ENCODE measurements at regions not wholly inside any gene's neighbourhood (a gene's known extent, or its start where the extent isn't known, plus 50 kb on each side); places are given as distances from the start of the nearest gene placed in this dataset.
"Not testable (repeated sequence)": the region's sequence is repeated elsewhere in the genome, so short reads cannot be mapped to it uniquely, and the experiment has no call there.

GRCh38 chr2:123859031-123859430 lies 166.1 kb upstream of the CNTNAP5 start:
- H3K27ac ChIP-seq (ENCODE audit: low read depth, low read length, severe bottlenecking); H3K36me3 ChIP-seq (ENCODE audit: control insufficient read depth, insufficient read depth, low read length); H3K9me3 ChIP-seq (ENCODE audit: control insufficient read depth, low read length); H3K4me3 ChIP-seq (ENCODE audit: extremely low read depth, insufficient read depth, low read length, poor library complexity, severe bottlenecking); H3K4me1 ChIP-seq (ENCODE audit: control insufficient read depth, insufficient read depth, low read length, poor library complexity, severe bottlenecking): not testable (repeated sequence)

GRCh38 chr2:123864416-123864815 lies 160.7 kb upstream of the CNTNAP5 start:
- Histone ChIP-seq H3K4me3 (ENCODE audit: extremely low read depth, insufficient read depth, low read length, poor library complexity, severe bottlenecking) (no peak overlapping the region), H3K36me3 (ENCODE audit: control insufficient read depth, insufficient read depth, low read length) (no peaks in the 10 kb centered on the region), H3K9me3 (ENCODE audit: control insufficient read depth, low read length) (peaks cover 4% of the 10 kb centered on the region), H3K27ac (ENCODE audit: low read depth, low read length, severe bottlenecking) (no peak overlapping the region), H3K4me1 (ENCODE audit: control insufficient read depth, insufficient read depth, low read length, poor library complexity, severe bottlenecking) (no peaks in the 10 kb centered on the region)
- 88% methylated on average over 1 of the region's 1 CpG; no CpG with 5 or more reads in 1 of the 2 experiments for WGBS, 2 experiments (ENCODE audit: insufficient coverage in 2 of 2)

- Histone ChIP-seq H3K9me3 (ENCODE audit: control insufficient read depth, low read length) (no peaks in the 10 kb centered on the region), H3K27ac (ENCODE audit: low read depth, low read length, severe bottlenecking) (no peak overlapping the region), H3K4me3 (ENCODE audit: extremely low read depth, insufficient read depth, low read length, poor library complexity, severe bottlenecking) (no peak overlapping the region), H3K4me1 (ENCODE audit: control insufficient read depth, insufficient read depth, low read length, poor library complexity, severe bottlenecking) (no peaks in the 10 kb centered on the region), H3K36me3 (ENCODE audit: control insufficient read depth, insufficient read depth, low read length) (no peaks in the 10 kb centered on the region)
- WGBS, 2 experiments (ENCODE audit: insufficient coverage in 2 of 2) = 83 to 84% methylated on average over 3 of the region's 6 CpGs
These were observed 154.7 kb upstream of the CNTNAP5 start for GRCh38 chr2:123870206-123870880.

GRCh38 chr2:123870881-123871276 lies 154.2 kb upstream of the CNTNAP5 start:
- Histone ChIP-seq H3K27ac (ENCODE audit: low read depth, low read length, severe bottlenecking) (no peak overlapping the region), H3K4me3 (ENCODE audit: extremely low read depth, insufficient read depth, low read length, poor library complexity, severe bottlenecking) (no peak overlapping the region), H3K9me3 (ENCODE audit: control insufficient read depth, low read length) (no peaks in the 10 kb centered on the region), H3K36me3 (ENCODE audit: control insufficient read depth, insufficient read depth, low read length) (no peaks in the 10 kb centered on the region), H3K4me1 (ENCODE audit: control insufficient read depth, insufficient read depth, low read length, poor library complexity, severe bottlenecking) (no peaks in the 10 kb centered on the region)
- 83 to 94% methylated on average over 2 to 4 of the region's 4 CpGs for WGBS, 2 experiments (ENCODE audit: insufficient coverage in 2 of 2)

GRCh38 chr2:123890148-123890547 lies 134.9 kb upstream of the CNTNAP5 start:
- no peaks in the 10 kb centered on the region for H3K36me3 ChIP-seq (ENCODE audit: control insufficient read depth, insufficient read depth, low read length)
- no peaks in the 10 kb centered on the region for H3K4me1 ChIP-seq (ENCODE audit: control insufficient read depth, insufficient read depth, low read length, poor library complexity, severe bottlenecking)
- WGBS, 2 experiments (ENCODE audit: insufficient coverage in 2 of 2) = 100% methylated on average over 1 of the region's 3 CpGs
- H3K4me3 ChIP-seq (ENCODE audit: extremely low read depth, insufficient read depth, low read length, poor library complexity, severe bottlenecking) = no peak overlapping the region
- peaks cover 14% of the 10 kb centered on the region for H3K9me3 ChIP-seq (ENCODE audit: control insufficient read depth, low read length)
- H3K27ac ChIP-seq (ENCODE audit: low read depth, low read length, severe bottlenecking) = no peak overlapping the region

- Histone ChIP-seq H3K4me1 (ENCODE audit: control insufficient read depth, insufficient read depth, low read length, poor library complexity, severe bottlenecking) (no peaks in the 10 kb centered on the region), H3K4me3 (ENCODE audit: extremely low read depth, insufficient read depth, low read length, poor library complexity, severe bottlenecking) (no peak overlapping the region), H3K36me3 (ENCODE audit: control insufficient read depth, insufficient read depth, low read length) (no peaks in the 10 kb centered on the region), H3K27ac (ENCODE audit: low read depth, low read length, severe bottlenecking) (no peak overlapping the region), H3K9me3 (ENCODE audit: control insufficient read depth, low read length) (peaks cover 6% of the 10 kb centered on the region)
- WGBS, 2 experiments (ENCODE audit: insufficient coverage in 2 of 2) = 100% methylated on average over 1 of the region's 1 CpG; no CpG with 5 or more reads in 1 of the 2 experiments
These were observed 130.9 kb upstream of the CNTNAP5 start for GRCh38 chr2:123894167-123894566.

- Histone ChIP-seq H3K4me1 (ENCODE audit: control insufficient read depth, insufficient read depth, low read length, poor library complexity, severe bottlenecking) (no peaks in the 10 kb centered on the region), H3K36me3 (ENCODE audit: control insufficient read depth, insufficient read depth, low read length) (no peaks in the 10 kb centered on the region), H3K27ac (ENCODE audit: low read depth, low read length, severe bottlenecking) (no peak overlapping the region), H3K4me3 (ENCODE audit: extremely low read depth, insufficient read depth, low read length, poor library complexity, severe bottlenecking) (no peak overlapping the region), H3K9me3 (ENCODE audit: control insufficient read depth, low read length) (no peaks in the 10 kb centered on the region)
- 100% methylated on average over 1 to 2 of the region's 2 CpGs for WGBS, 2 experiments (ENCODE audit: insufficient coverage in 2 of 2)
These were observed 129.4 kb upstream of the CNTNAP5 start for GRCh38 chr2:123895651-123896050.

GRCh38 chr2:123901256-123901655 lies 123.8 kb upstream of the CNTNAP5 start:
- no peaks in the 10 kb centered on the region for H3K36me3 ChIP-seq (ENCODE audit: control insufficient read depth, insufficient read depth, low read length)
- no CpG with 5 or more reads among the region's 3 CpGs for WGBS, 2 experiments (ENCODE audit: insufficient coverage in 2 of 2)
- H3K9me3 ChIP-seq (ENCODE audit: control insufficient read depth, low read length) = peaks cover 3% of the 10 kb centered on the region
- H3K4me3 ChIP-seq (ENCODE audit: extremely low read depth, insufficient read depth, low read length, poor library complexity, severe bottlenecking) = no peak overlapping the region
- H3K27ac ChIP-seq (ENCODE audit: low read depth, low read length, severe bottlenecking) = no peak overlapping the region
- no peaks in the 10 kb centered on the region for H3K4me1 ChIP-seq (ENCODE audit: control insufficient read depth, insufficient read depth, low read length, poor library complexity, severe bottlenecking)

- Histone ChIP-seq H3K27ac (ENCODE audit: low read depth, low read length, severe bottlenecking) (no peak overlapping the region), H3K9me3 (ENCODE audit: control insufficient read depth, low read length) (peaks cover 3% of the 10 kb centered on the region), H3K4me3 (ENCODE audit: extremely low read depth, insufficient read depth, low read length, poor library complexity, severe bottlenecking) (no peak overlapping the region), H3K4me1 (ENCODE audit: control insufficient read depth, insufficient read depth, low read length, poor library complexity, severe bottlenecking) (no peaks in the 10 kb centered on the region), H3K36me3 (ENCODE audit: control insufficient read depth, insufficient read depth, low read length) (no peaks in the 10 kb centered on the region)
- WGBS, 2 experiments (ENCODE audit: insufficient coverage in 2 of 2) = 50 to 83% methylated on average over 1 to 2 of the region's 2 CpGs
These were observed 118.7 kb upstream of the CNTNAP5 start for GRCh38 chr2:123906361-123906760.

GRCh38 chr2:123908522-123908921 lies 116.6 kb upstream of the CNTNAP5 start:
- no CpG with 5 or more reads among the region's 2 CpGs for WGBS, 2 experiments (ENCODE audit: insufficient coverage in 2 of 2)
- Histone ChIP-seq H3K4me3 (ENCODE audit: extremely low read depth, insufficient read depth, low read length, poor library complexity, severe bottlenecking) (no peak overlapping the region), H3K36me3 (ENCODE audit: control insufficient read depth, insufficient read depth, low read length) (no peaks in the 10 kb centered on the region), H3K27ac (ENCODE audit: low read depth, low read length, severe bottlenecking) (no peak overlapping the region), H3K9me3 (ENCODE audit: control insufficient read depth, low read length) (no peaks in the 10 kb centered on the region), H3K4me1 (ENCODE audit: control insufficient read depth, insufficient read depth, low read length, poor library complexity, severe bottlenecking) (no peaks in the 10 kb centered on the region)

- 100% methylated on average over 2 of the region's 4 CpGs; no CpG with 5 or more reads in 1 of the 2 experiments for WGBS, 2 experiments (ENCODE audit: insufficient coverage in 2 of 2)
- Histone ChIP-seq H3K4me1 (ENCODE audit: control insufficient read depth, insufficient read depth, low read length, poor library complexity, severe bottlenecking) (no peaks in the 10 kb centered on the region), H3K36me3 (ENCODE audit: control insufficient read depth, insufficient read depth, low read length) (no peaks in the 10 kb centered on the region), H3K9me3 (ENCODE audit: control insufficient read depth, low read length) (no peaks in the 10 kb centered on the region), H3K4me3 (ENCODE audit: extremely low read depth, insufficient read depth, low read length, poor library complexity, severe bottlenecking) (no peak overlapping the region), H3K27ac (ENCODE audit: low read depth, low read length, severe bottlenecking) (no peak overlapping the region)
These were observed 112.9 kb upstream of the CNTNAP5 start for GRCh38 chr2:123912171-123912570.

Data from mesodermal cell (in vitro differentiated cells).